HFF-Myc (cell line): ENCODE measurements at regions not wholly inside any gene's neighbourhood (a gene's known extent, or its start where the extent isn't known, plus 50 kb on each side); places are given as distances from the start of the nearest gene placed in this dataset.

Experiments used
- DNase-seq: peaks from one replicate; pipeline ENCODE4 v3.0.0-alpha.2; 2011; ENCODE audit warnings: low read depth; ENCODE audit errors: extremely low read depth
- H3K4me3 ChIP-seq: replicated peaks from 2 replicates; pipeline ENCODE4 v1.5.1; 2011; ENCODE audit warnings: low read depth, mild to moderate bottlenecking, control low read depth, low read length
- CTCF ChIP-seq: IDR thresholded peaks from 2 replicates; pipeline ENCODE4 v1.5.1; 2012; ENCODE audit warnings: mild to moderate bottlenecking, low read depth, low read length, control low read depth; ENCODE audit errors: missing control alignments

- DNase-seq: no peak
- H3K4me3 ChIP-seq: no peak overlapping the region
- no peak for TF ChIP-seq CTCF
These were observed 97.8 kb downstream of the RPL22L1 start for GRCh38 chr3:170772175-170772574.

GRCh38 chr3:170768334-170768801 is 101.6 kb downstream of the RPL22L1 start:
- DNase-seq: no peak
- H3K4me3 ChIP-seq: no peak overlapping the region
- TF ChIP-seq CTCF: no peak

- no peak overlapping the region for H3K4me3 ChIP-seq
- no peak for DNase-seq
- no peak for TF ChIP-seq CTCF
These were observed 102.4 kb downstream of the RPL22L1 start for GRCh38 chr3:170767576-170767941.

- no peak for TF ChIP-seq CTCF
- DNase-seq: no peak
- no peak overlapping the region for H3K4me3 ChIP-seq
These were observed 103.0 kb downstream of the RPL22L1 start for GRCh38 chr3:170766823-170767575.

- DNase-seq: no peak
- TF ChIP-seq CTCF: no peak
- no peak overlapping the region for H3K4me3 ChIP-seq
These were observed 103.7 kb downstream of the RPL22L1 start for GRCh38 chr3:170766253-170766652.

GRCh38 chr3:170765419-170766078 is 104.4 kb downstream of the RPL22L1 start:
- no peak overlapping the region for H3K4me3 ChIP-seq
- TF ChIP-seq CTCF: no peak
- DNase-seq: no peak
